ENCODE measurements at regions not wholly inside any gene's neighbourhood (a gene's known extent, or its start where the extent isn't known, plus 50 kb on each side); places are given as distances from the start of the nearest gene placed in this dataset.
A peak's percentile ranks its signal among the peaks of the same experiment; 100 is the strongest.

- ATAC-seq (ENCODE audit: low read depth) (no peak), DNase-seq (peak; percentile 21)
- no peak overlapping the region for H3K4ac ChIP-seq (ENCODE audit: low read depth, low read length)
- H2BK20ac ChIP-seq (ENCODE audit: low read depth, low read length) = no peak overlapping the region; the same call in 1 of the 2 replicates
- no peak overlapping the region for H3K9ac ChIP-seq (ENCODE audit: low read depth, low read length)
- no peak overlapping the region for H4K5ac ChIP-seq (ENCODE audit: low read depth, low read length)
- no peak overlapping the region for H4K91ac ChIP-seq (ENCODE audit: insufficient read depth, low read depth, low read length)
- no peak overlapping the region for H2AFZ ChIP-seq (replicated peaks; ENCODE audit: low read length, poor library complexity)
- peaks cover 7% of the 10 kb centered on the region for H3K4me1 ChIP-seq (ENCODE audit: control insufficient read depth, insufficient read depth, low read length)
- peaks cover 4% of the 10 kb centered on the region; the same call in 1 of the 2 replicates for H3K9me1 ChIP-seq (ENCODE audit: insufficient read depth, low read length)
- POLR2A ChIA-PET (ENCODE audit: unreplicated experiment) = interaction anchor here (0.6 kb wide), 1 partner anchor 147 kb away, joined by 3 read pairs; no protein-coding TSS in a partner anchor
- no CpG with 5 or more reads among the region's 4 CpGs for WGBS, 2 experiments (ENCODE audit: extremely low coverage in 2 of 2, insufficient read length in 1 of 2)
- no peak overlapping the region for H3K4me2 ChIP-seq (ENCODE audit: low read depth, low read length)
- no peak overlapping the region for H3K27ac ChIP-seq (ENCODE audit: insufficient read depth, low read length)
- 0 out of 2 replicates have a peak, but pooled peaks cover 4% of the 10 kb centered on the region for H4K20me1 ChIP-seq (ENCODE audit: insufficient read depth, low read length)
- intact Hi-C loops (cut with micrococcal nuclease) = no loop called here
- CTCF ChIA-PET = interaction anchor here (1.0 kb wide), 1 partner anchor 150 kb away, joined by 4 read pairs; no protein-coding TSS in a partner anchor
- dilution Hi-C loops (cut with HindIII; ENCODE audit: low sequenced_read_pairs, unreplicated experiment) = no loop called here
- H3K23ac ChIP-seq (ENCODE audit: low read depth, low read length) = no peak overlapping the region
- H3K14ac ChIP-seq (replicated peaks; ENCODE audit: low read depth, low read length) = no peak overlapping the region
- H2BK15ac ChIP-seq (ENCODE audit: low read depth, low read length) = no peak overlapping the region
- H3K4me3 ChIP-seq (ENCODE audit: insufficient read depth, low read depth, low read length) = no peak overlapping the region
- no peak overlapping the region for H2AK9ac ChIP-seq (replicated peaks; ENCODE audit: low read depth, low read length, poor library complexity)
- BruUV-seq (replicated peaks) = no TSS peak
- H2AK5ac ChIP-seq (ENCODE audit: low read depth, low read length) = no peak overlapping the region
- H2BK5ac ChIP-seq (ENCODE audit: low read depth, low read length, poor library complexity, severe bottlenecking) = no peak overlapping the region
- H3K18ac ChIP-seq (ENCODE audit: low read depth, low read length) = no peak overlapping the region
- H3K56ac ChIP-seq (ENCODE audit: extremely low read depth, insufficient read depth, low read length) = no peak overlapping the region
- no peak overlapping the region for H2BK120ac ChIP-seq (ENCODE audit: low read depth, low read length)
- H3K36me3 ChIP-seq (ENCODE audit: control insufficient read depth, insufficient read depth, low read length) = no peaks in the 10 kb centered on the region
- no peaks in the 10 kb centered on the region for H3K27me3 ChIP-seq (ENCODE audit: control insufficient read depth, insufficient read depth, low read length)
- H3K79me1 ChIP-seq (ENCODE audit: low read depth in 1 of 2, low read length in 2 of 2) = peaks cover 33 to 69% of the 10 kb centered on the region in 2 experiments
- no peaks in the 10 kb centered on the region for H3K9me3 ChIP-seq (ENCODE audit: control insufficient read depth, insufficient read depth, low read length)
- no peak overlapping the region for H4K8ac ChIP-seq (ENCODE audit: low read depth in 2 of 2, low read length in 2 of 2)
- in situ Hi-C loops (cut with MboI; ENCODE audit: low sequenced_read_pairs) = no loop called here
- TF ChIP-seq ELK1 (IDR thresholded peaks at IDR 0.05; ENCODE audit: borderline replicate concordance, low read depth, low read length) = no peak
- TF ChIP-seq BHLHE40 (IDR thresholded peaks at IDR 0.05; ENCODE audit: low read depth, low read length) = no peak
- no peak for TF ChIP-seq USF2 (IDR thresholded peaks at IDR 0.05; ENCODE audit: low read depth, low read length)
- no peak for TF ChIP-seq CHD1 (IDR thresholded peaks at IDR 0.05; ENCODE audit: low read depth, low read length)
- TF ChIP-seq RCOR1 (IDR thresholded peaks at IDR 0.05; ENCODE audit: insufficient replicate concordance, low read length) = no peak
- no peak for TF ChIP-seq MXI1 (IDR thresholded peaks at IDR 0.05; ENCODE audit: borderline replicate concordance, low read depth, low read length)
- TF ChIP-seq NFE2L2 (IDR thresholded peaks at IDR 0.05; ENCODE audit: low read depth, low read length) = no peak
- TF ChIP-seq, protein P1, sequence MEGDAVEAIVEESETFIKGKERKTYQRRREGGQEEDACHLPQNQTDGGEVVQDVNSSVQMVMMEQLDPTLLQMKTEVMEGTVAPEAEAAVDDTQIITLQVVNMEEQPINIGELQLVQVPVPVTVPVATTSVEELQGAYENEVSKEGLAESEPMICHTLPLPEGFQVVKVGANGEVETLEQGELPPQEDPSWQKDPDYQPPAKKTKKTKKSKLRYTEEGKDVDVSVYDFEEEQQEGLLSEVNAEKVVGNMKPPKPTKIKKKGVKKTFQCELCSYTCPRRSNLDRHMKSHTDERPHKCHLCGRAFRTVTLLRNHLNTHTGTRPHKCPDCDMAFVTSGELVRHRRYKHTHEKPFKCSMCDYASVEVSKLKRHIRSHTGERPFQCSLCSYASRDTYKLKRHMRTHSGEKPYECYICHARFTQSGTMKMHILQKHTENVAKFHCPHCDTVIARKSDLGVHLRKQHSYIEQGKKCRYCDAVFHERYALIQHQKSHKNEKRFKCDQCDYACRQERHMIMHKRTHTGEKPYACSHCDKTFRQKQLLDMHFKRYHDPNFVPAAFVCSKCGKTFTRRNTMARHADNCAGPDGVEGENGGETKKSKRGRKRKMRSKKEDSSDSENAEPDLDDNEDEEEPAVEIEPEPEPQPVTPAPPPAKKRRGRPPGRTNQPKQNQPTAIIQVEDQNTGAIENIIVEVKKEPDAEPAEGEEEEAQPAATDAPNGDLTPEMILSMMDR (conservative IDR thresholded peaks at IDR 0.05; ENCODE audit: low read depth, low read length) = no peak
- no peak for TF ChIP-seq CEBPB (IDR thresholded peaks at IDR 0.05; ENCODE audit: low read depth, low read length)
- TF ChIP-seq FOS (IDR thresholded peaks at IDR 0.05; ENCODE audit: low read depth, low read length) = no peak
- TF ChIP-seq RFX5 (IDR thresholded peaks at IDR 0.05; ENCODE audit: low read depth, low read length) = no peak
- no peak for TF ChIP-seq POLR2A (IDR thresholded peaks at IDR 0.05; ENCODE audit: low read depth, low read length)
- TF ChIP-seq MAFK (IDR thresholded peaks at IDR 0.05; ENCODE audit: low read depth, low read length) = no peak
- TF ChIP-seq RAD21 (IDR thresholded peaks at IDR 0.05; ENCODE audit: low read length) = no peak
These were observed 459.6 kb upstream of the RGS6 start for GRCh38 chr14:71472356-71473340.
